Mesothelial cell of epicardium (in vitro differentiated cells): ENCODE measurements at regions not wholly inside any gene's neighbourhood (a gene's known extent, or its start where the extent isn't known, plus 50 kb on each side); places are given as distances from the start of the nearest gene placed in this dataset.

Source experiments
- DNase-seq, 2 experiments: peaks; one replicate each; pipeline ENCODE4 v3.0.0; 2021; ENCODE audit warnings: low spot score in 2 of 2; ENCODE audit not compliant: unreplicated experiment in 2 of 2
- H3K27ac Mint-ChIP-seq: 2 replicates; pipeline ENCODE4 v1.8.0; 2021; ENCODE audit warnings: mixed read lengths
- H3K27me3 Mint-ChIP-seq: 2 replicates; pipeline ENCODE4 v1.8.0; 2021; ENCODE audit warnings: low read depth, mixed read lengths
- H3K36me3 Mint-ChIP-seq: 2 replicates; pipeline ENCODE4 v1.8.0; 2021; ENCODE audit warnings: mixed read lengths
- H3K4me1 Mint-ChIP-seq: 2 replicates; pipeline ENCODE4 v1.8.0; 2021; ENCODE audit warnings: mixed read lengths
- H3K4me3 Mint-ChIP-seq: 2 replicates; pipeline ENCODE4 v1.8.0; 2021; ENCODE audit warnings: mild to moderate bottlenecking, moderate library complexity, mixed read lengths
- H3K9me3 Mint-ChIP-seq: 2 replicates; pipeline ENCODE4 v1.8.0; 2021; ENCODE audit warnings: mixed read lengths
- TF ChIP-seq, protein P1 (sequence below): fragments of 200-600 bp; sonication (generic); IDR thresholded peaks from one replicate; pipeline ENCODE4 v1.5.0; 2021; ENCODE audit warnings: antibody characterized with exemption; ENCODE audit not compliant: unreplicated experiment

DNA sequence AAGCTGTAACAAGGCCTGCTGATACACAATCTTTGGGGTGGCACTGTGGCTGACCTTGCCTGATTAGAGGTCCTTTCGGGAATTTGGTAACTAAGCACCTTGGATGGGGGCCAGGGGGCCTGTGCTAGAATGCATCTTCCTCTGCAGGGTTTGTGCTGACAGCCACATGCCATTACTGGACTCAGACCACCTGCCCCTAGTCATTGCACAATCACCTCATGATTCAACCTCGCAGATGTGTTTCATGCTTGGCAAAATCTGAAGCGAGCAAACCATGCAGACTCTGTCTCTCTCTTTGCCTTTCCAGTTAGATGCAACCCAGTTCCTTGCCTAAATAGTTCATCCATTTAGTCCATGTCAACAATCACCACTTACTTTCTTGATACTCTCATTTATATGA, 96.5 kb upstream of the ERCC6L2 start:
- Mint-ChIP-seq H3K27ac (no peak overlapping the region), H3K9me3 (no peaks in the 10 kb centered on the region), H3K4me1 (peaks cover 3% of the 10 kb centered on the region), H3K27me3 (peaks cover 6% of the 10 kb centered on the region), H3K4me3 (no peak overlapping the region), H3K36me3 (no peaks in the 10 kb centered on the region)
- TF ChIP-seq, protein P1, sequence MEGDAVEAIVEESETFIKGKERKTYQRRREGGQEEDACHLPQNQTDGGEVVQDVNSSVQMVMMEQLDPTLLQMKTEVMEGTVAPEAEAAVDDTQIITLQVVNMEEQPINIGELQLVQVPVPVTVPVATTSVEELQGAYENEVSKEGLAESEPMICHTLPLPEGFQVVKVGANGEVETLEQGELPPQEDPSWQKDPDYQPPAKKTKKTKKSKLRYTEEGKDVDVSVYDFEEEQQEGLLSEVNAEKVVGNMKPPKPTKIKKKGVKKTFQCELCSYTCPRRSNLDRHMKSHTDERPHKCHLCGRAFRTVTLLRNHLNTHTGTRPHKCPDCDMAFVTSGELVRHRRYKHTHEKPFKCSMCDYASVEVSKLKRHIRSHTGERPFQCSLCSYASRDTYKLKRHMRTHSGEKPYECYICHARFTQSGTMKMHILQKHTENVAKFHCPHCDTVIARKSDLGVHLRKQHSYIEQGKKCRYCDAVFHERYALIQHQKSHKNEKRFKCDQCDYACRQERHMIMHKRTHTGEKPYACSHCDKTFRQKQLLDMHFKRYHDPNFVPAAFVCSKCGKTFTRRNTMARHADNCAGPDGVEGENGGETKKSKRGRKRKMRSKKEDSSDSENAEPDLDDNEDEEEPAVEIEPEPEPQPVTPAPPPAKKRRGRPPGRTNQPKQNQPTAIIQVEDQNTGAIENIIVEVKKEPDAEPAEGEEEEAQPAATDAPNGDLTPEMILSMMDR, result no peak
- no peak for DNase-seq

DNA sequence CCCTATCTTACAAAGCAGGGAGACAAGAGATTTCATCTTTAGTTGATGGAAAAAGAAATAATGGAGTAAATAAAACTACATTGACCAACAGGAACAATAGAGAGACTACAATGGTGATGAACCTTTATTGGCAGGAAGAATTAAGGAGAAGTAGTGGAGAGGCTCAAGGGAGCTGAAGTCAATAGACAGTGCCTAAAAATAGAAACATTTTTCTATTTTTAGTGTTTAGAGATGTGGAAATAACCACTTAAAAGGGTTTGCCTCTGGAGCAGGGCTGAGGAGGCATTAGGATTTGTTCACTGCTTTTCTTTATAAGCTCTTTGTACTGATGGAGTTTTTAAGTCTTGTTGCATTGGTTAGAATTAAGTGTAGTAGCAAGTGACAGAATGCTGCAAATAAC, 98.4 kb upstream of the ERCC6L2 start:
- Mint-ChIP-seq H3K9me3 (no peaks in the 10 kb centered on the region), H3K27ac (no peak overlapping the region), H3K4me1 (peaks cover 12% of the 10 kb centered on the region), H3K36me3 (no peaks in the 10 kb centered on the region), H3K4me3 (no peak overlapping the region), H3K27me3 (peaks cover 8% of the 10 kb centered on the region)
- no peak for DNase-seq
- TF ChIP-seq, protein P1, result no peak

DNA sequence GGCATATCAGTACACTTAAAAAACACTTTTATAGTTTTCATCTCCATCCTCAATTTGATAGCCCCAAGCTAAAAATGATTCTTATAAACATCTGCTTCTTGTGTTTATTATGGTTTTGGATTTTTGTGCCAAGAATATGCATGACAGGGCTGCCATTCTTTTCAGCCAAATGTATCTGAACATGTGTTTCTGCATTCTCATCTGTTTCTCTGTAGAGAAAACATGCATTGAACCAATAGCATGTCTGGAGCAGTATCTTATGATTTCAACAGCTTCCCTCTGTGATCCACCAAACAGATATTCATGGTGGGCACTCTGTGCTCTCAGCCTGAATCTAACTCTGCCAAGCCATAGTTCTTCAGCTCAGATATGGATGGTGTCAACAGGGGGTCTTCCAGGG, 99.3 kb upstream of the ERCC6L2 start:
- no peaks in the 10 kb centered on the region for H3K9me3 Mint-ChIP-seq

DNA sequence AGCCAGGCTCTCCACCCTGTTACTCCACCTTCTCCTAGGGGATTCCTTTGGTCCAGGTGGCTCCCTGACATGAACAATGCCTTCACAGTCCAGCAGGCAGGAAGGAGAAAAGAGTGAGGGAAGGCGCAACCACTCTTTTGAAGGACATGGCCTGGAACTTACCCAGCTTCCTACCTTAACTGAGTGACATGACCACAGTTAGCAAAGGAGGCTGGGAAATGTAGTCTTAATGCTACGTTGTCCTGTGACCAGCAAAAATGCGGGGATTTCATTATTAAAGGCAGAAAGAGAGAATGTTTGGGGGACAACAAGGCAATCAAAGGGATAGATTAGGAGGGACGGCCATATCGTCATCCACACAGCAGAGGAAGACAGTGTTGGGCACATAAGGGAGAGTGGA, 100.3 kb upstream of the ERCC6L2 start:
- TF ChIP-seq, protein P1, result no peak
- Mint-ChIP-seq H3K27ac (no peak overlapping the region), H3K9me3 (no peaks in the 10 kb centered on the region), H3K36me3 (no peaks in the 10 kb centered on the region), H3K4me1 (peaks cover 30% of the 10 kb centered on the region), H3K4me3 (no peak overlapping the region), H3K27me3 (peaks cover 18% of the 10 kb centered on the region)
- DNase-seq, result no peak

More for the DNA sequence above, 99.3 kb upstream of the ERCC6L2 start:
- H3K4me3 Mint-ChIP-seq, result no peak overlapping the region
- DNase-seq, result no peak
- peaks cover 12% of the 10 kb centered on the region for H3K27me3 Mint-ChIP-seq
- peaks cover 20% of the 10 kb centered on the region for H3K4me1 Mint-ChIP-seq
- no peak overlapping the region for H3K27ac Mint-ChIP-seq
- H3K36me3 Mint-ChIP-seq, result no peaks in the 10 kb centered on the region
- TF ChIP-seq, protein P1, result no peak

DNA sequence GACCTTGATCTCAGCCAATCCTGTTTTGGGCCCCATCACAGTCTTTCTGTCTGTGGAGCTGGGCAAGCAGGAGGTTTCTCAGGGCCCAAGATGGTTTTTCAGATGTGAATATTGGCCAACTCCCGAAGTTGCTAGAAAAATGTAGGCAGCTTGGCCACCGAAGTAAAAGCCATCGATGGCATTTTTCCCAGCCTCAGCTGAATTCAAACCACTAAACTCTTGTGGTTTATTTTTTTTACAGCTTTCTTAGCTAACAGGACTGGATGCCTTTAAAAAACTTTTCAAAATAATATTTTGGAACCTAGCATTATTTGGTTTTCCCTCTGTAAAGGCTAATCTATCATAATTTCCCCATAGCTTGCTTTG, 102.5 kb upstream of the ERCC6L2 start:
- no peak for DNase-seq
- Mint-ChIP-seq H3K27ac (no peak overlapping the region), H3K36me3 (no peaks in the 10 kb centered on the region)

More for the DNA sequence above, 102.5 kb upstream of the ERCC6L2 start:
- Mint-ChIP-seq H3K9me3 (no peaks in the 10 kb centered on the region), H3K4me1 (peaks cover 30% of the 10 kb centered on the region), H3K27me3 (peaks cover 19% of the 10 kb centered on the region), H3K4me3 (no peak overlapping the region)
- TF ChIP-seq, protein P1, result no peak
